Fibroblast of lung (primary cell): ENCODE measurements at regions not wholly inside any gene's neighbourhood (a gene's known extent, or its start where the extent isn't known, plus 50 kb on each side); places are given as distances from the start of the nearest gene placed in this dataset.

Experiments used
- EZH2 ChIP-seq: IDR thresholded peaks from 2 replicates; pipeline ENCODE4 v1.5.1; 2012; ENCODE audit warnings: low read length, control low read depth, mild to moderate bottlenecking; ENCODE audit errors: missing control alignments
- TF ChIP-seq, protein P1 (sequence below), 2 donors: IDR thresholded peaks in 1 of 2; conservative IDR thresholded peaks in 1 of 2; 1 replicate in 1 of 2; 2 replicates in 1 of 2; pipeline ENCODE4 v1.5.1; 2011 to 2012; ENCODE audit warnings: low read length in 2 of 2, control low read depth in 1 of 2, inconsistent platforms in 1 of 2, low read depth in 1 of 2, mild to moderate bottlenecking in 1 of 2

DNA sequence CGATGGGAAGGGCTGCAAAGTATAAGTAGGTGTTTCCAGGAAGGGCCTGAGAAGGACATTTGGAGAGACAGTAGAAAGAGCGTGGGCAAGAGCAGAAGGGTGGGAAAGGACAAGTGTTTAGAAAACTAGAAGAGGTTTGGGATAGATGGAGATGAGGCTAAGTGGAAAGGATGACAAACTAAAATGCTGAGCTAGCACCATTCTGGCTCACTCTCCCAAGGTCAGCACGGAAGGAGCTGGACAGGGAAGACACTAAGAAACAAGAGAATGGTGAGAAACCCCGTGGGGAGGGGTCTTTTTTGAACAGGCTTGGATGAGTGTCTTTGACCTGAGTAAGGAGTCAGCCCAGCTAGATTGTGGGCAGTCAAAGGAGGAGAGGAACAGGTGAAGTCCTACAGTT, 286.0 kb downstream of the CDK5RAP2 start:
- TF ChIP-seq, protein P1, sequence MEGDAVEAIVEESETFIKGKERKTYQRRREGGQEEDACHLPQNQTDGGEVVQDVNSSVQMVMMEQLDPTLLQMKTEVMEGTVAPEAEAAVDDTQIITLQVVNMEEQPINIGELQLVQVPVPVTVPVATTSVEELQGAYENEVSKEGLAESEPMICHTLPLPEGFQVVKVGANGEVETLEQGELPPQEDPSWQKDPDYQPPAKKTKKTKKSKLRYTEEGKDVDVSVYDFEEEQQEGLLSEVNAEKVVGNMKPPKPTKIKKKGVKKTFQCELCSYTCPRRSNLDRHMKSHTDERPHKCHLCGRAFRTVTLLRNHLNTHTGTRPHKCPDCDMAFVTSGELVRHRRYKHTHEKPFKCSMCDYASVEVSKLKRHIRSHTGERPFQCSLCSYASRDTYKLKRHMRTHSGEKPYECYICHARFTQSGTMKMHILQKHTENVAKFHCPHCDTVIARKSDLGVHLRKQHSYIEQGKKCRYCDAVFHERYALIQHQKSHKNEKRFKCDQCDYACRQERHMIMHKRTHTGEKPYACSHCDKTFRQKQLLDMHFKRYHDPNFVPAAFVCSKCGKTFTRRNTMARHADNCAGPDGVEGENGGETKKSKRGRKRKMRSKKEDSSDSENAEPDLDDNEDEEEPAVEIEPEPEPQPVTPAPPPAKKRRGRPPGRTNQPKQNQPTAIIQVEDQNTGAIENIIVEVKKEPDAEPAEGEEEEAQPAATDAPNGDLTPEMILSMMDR (conservative IDR thresholded peaks at IDR 0.05 in 1 of 2, IDR thresholded peaks at IDR 0.05 in 1 of 2; ENCODE audit: low read depth in 1 of 2, low read length in 2 of 2), result no peak
- no peak for TF ChIP-seq EZH2
